ENCODE measurements at regions not wholly inside any gene's neighbourhood (a gene's known extent, or its start where the extent isn't known, plus 50 kb on each side); places are given as distances from the start of the nearest gene placed in this dataset.

DNA sequence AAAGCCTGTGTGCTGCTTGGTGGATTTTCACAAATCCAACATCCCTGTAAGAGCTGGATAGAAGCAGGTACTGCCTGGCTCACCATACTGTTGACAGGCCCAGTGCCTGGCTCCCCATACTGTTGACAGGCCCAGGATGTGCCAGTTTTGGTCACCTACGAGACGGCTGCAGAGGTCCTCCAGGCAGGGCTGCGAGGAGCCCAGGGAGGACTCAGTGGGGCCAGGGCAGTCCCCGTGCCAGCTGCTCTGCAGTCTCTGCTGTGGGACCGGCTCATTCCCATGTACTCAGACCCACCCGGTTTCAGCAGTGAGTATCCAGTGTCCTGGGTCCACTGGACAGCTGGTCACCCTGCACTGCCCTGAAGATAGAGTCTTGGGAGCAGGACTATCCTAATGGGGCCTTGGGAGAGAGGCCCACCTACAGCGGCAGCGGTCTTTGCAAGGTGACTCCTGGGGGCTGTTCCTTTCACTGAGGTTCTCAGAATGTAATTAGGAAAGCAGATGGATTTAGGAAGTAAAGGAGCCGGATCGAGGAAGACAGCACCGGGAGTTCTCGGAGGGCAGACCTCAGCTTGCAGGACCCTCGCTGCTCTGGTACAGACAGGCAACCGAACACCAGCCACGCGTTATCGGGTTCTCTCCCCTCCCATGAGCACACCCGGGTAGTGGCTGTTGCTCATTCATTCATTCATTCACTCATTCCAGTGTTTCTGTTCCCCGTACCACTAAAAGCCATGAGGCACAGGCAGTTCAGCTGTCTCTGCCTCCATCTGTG, 106.1 kb downstream of the CTTN start:
- H3K27ac ChIP-seq (ENCODE audit: low read depth, low read length, poor library complexity, severe bottlenecking): no peak overlapping the region
- ChIA-PET POLR2A (ENCODE audit: low non-redundant PET) (no interaction called here), CTCF (interaction anchor here (0.5 kb wide), 1 partner anchor 64 kb away, joined by 10 read pairs; no protein-coding TSS in a partner anchor)

DNA sequence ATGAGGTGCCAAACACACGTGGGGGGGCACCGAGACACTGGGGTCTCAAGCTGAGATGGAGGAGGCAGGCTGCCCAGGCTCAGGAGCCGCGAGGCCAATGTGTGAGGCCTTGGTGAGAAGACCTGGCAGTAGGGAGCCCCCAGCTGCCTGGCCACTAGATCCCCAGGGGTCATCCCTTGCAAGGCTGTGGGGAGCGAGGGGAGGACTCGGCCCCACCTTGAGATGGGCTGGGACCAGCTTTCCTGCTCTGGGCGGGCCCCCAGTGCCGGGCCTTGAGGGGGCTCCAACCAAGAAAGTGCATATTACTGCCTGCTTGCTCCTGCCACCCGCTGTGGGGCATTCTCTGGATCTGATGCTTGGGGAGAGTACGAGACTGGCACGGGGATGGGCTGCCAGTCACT, 107.0 kb downstream of the CTTN start:
- H3K4me3 ChIP-seq (ENCODE audit: low read depth, low read length, poor library complexity, severe bottlenecking): no peak overlapping the region
- H3K27ac ChIP-seq (ENCODE audit: low read depth, low read length, poor library complexity, severe bottlenecking): no peak overlapping the region
- no peaks in the 10 kb centered on the region for H3K4me1 ChIP-seq (ENCODE audit: insufficient read depth, low read length, poor library complexity, severe bottlenecking)
- BruUV-seq (replicated peaks): no TSS peak
- intact Hi-C loops (cut with micrococcal nuclease; ENCODE audit: unreplicated experiment): no loop called here
- ChIA-PET POLR2A (ENCODE audit: low non-redundant PET) (no interaction called here), CTCF (no interaction called here)
- H3K9me3 ChIP-seq (ENCODE audit: low read depth, low read length, poor library complexity, severe bottlenecking): no peaks in the 10 kb centered on the region
- no peak for DNase-seq (ENCODE audit: low spot score)
- no peak for TF ChIP-seq EZH2 (IDR thresholded peaks at IDR 0.05; ENCODE audit: borderline replicate concordance, low read depth, low read length, poor library complexity, severe bottlenecking)
- TF ChIP-seq, protein P1, sequence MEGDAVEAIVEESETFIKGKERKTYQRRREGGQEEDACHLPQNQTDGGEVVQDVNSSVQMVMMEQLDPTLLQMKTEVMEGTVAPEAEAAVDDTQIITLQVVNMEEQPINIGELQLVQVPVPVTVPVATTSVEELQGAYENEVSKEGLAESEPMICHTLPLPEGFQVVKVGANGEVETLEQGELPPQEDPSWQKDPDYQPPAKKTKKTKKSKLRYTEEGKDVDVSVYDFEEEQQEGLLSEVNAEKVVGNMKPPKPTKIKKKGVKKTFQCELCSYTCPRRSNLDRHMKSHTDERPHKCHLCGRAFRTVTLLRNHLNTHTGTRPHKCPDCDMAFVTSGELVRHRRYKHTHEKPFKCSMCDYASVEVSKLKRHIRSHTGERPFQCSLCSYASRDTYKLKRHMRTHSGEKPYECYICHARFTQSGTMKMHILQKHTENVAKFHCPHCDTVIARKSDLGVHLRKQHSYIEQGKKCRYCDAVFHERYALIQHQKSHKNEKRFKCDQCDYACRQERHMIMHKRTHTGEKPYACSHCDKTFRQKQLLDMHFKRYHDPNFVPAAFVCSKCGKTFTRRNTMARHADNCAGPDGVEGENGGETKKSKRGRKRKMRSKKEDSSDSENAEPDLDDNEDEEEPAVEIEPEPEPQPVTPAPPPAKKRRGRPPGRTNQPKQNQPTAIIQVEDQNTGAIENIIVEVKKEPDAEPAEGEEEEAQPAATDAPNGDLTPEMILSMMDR (conservative IDR thresholded peaks at IDR 0.05; ENCODE audit: low read depth, low read length): no peak
- H3K27me3 ChIP-seq (replicated peaks; ENCODE audit: insufficient read depth, low read depth, low read length, poor library complexity): no peaks in the 10 kb centered on the region
- H3K36me3 ChIP-seq (ENCODE audit: insufficient read depth, low read length, poor library complexity, severe bottlenecking): no peaks in the 10 kb centered on the region

More for the DNA sequence above, 106.1 kb downstream of the CTTN start:
- H3K4me3 ChIP-seq (ENCODE audit: low read depth, low read length, poor library complexity, severe bottlenecking): no peak overlapping the region
- intact Hi-C loops (cut with micrococcal nuclease; ENCODE audit: unreplicated experiment): no loop called here
- TF ChIP-seq, protein P1 (conservative IDR thresholded peaks at IDR 0.05; ENCODE audit: low read depth, low read length): no peak
- no peak for TF ChIP-seq EZH2 (IDR thresholded peaks at IDR 0.05; ENCODE audit: borderline replicate concordance, low read depth, low read length, poor library complexity, severe bottlenecking)
- no TSS peak for BruUV-seq (replicated peaks)
- H3K36me3 ChIP-seq (ENCODE audit: insufficient read depth, low read length, poor library complexity, severe bottlenecking): no peaks in the 10 kb centered on the region
- no peaks in the 10 kb centered on the region for H3K4me1 ChIP-seq (ENCODE audit: insufficient read depth, low read length, poor library complexity, severe bottlenecking)
- H3K9me3 ChIP-seq (ENCODE audit: low read depth, low read length, poor library complexity, severe bottlenecking): no peaks in the 10 kb centered on the region
- no peak for DNase-seq (ENCODE audit: low spot score)
- no peaks in the 10 kb centered on the region for H3K27me3 ChIP-seq (replicated peaks; ENCODE audit: insufficient read depth, low read depth, low read length, poor library complexity)

DNA sequence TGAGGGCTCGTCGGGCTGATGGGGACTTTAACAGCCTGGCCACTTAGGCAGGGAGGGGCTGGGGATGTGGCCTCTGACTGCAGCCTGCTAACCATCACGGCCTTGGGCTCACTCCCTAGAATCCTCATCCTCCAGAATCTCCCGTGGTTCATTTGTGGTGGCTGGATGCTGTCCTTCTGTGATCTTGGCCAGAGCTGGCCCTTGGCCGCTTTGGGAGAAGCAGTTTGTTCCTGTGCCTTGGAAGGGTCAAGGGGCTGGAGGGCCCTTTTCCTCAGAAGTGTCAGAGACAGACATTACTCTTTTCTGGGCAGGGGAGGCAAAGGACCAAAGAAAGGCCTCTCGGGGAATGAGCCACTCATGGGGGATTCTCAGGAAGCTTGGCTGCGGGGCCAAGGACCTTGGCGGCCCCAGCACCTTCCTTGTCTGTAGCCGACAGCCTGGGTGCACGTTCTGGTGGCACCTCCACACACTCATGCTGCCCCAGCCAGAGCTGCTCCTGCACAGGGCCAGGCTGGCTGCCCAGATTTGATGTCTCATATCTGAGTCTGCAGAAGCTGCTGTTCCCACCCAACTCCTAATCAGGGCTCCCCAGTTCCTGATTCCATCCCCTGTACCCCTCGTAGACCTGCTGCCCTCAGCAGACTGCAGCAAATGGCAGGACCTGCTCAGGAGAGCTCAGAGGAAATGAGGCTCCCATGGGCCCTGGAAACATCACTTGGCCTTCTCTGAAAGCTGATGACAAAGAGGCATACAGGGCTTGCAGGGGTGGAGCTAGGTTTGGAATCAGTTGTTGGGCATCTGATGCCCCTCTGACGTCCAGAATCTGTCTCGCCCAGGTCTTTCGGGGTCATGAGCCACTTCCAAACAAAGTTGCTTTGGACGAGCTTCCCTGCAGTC, 107.7 kb downstream of the CTTN start:
- no peak overlapping the region for H3K4me3 ChIP-seq (ENCODE audit: low read depth, low read length, poor library complexity, severe bottlenecking)
- ChIA-PET CTCF (no interaction called here), POLR2A (ENCODE audit: low non-redundant PET) (no interaction called here)
- H3K4me1 ChIP-seq (ENCODE audit: insufficient read depth, low read length, poor library complexity, severe bottlenecking): no peaks in the 10 kb centered on the region
- no peaks in the 10 kb centered on the region for H3K9me3 ChIP-seq (ENCODE audit: low read depth, low read length, poor library complexity, severe bottlenecking)
- no peak overlapping the region for H3K27ac ChIP-seq (ENCODE audit: low read depth, low read length, poor library complexity, severe bottlenecking)
- BruUV-seq (replicated peaks): no TSS peak
- TF ChIP-seq, protein P1 (conservative IDR thresholded peaks at IDR 0.05; ENCODE audit: low read depth, low read length): no peak
- no peak for TF ChIP-seq EZH2 (IDR thresholded peaks at IDR 0.05; ENCODE audit: borderline replicate concordance, low read depth, low read length, poor library complexity, severe bottlenecking)
- H3K36me3 ChIP-seq (ENCODE audit: insufficient read depth, low read length, poor library complexity, severe bottlenecking): no peaks in the 10 kb centered on the region
- no peak for DNase-seq (ENCODE audit: low spot score)
- intact Hi-C loops (cut with micrococcal nuclease; ENCODE audit: unreplicated experiment): no loop called here
- H3K27me3 ChIP-seq (replicated peaks; ENCODE audit: insufficient read depth, low read depth, low read length, poor library complexity): no peaks in the 10 kb centered on the region

Data from A673 (cell line).